Mucosa of gallbladder (tissue), 1 donor: ENCODE measurements at regions not wholly inside any gene's neighbourhood (a gene's known extent, or its start where the extent isn't known, plus 50 kb on each side); places are given as distances from the start of the nearest gene placed in this dataset.

Experiments
- DNase-seq: peaks from one replicate; pipeline ENCODE4 v3.0.0-alpha.2; 2020; ENCODE audit warnings: low spot score
- donor health status: DM: no; HTN: no; CAD: no.

DNA sequence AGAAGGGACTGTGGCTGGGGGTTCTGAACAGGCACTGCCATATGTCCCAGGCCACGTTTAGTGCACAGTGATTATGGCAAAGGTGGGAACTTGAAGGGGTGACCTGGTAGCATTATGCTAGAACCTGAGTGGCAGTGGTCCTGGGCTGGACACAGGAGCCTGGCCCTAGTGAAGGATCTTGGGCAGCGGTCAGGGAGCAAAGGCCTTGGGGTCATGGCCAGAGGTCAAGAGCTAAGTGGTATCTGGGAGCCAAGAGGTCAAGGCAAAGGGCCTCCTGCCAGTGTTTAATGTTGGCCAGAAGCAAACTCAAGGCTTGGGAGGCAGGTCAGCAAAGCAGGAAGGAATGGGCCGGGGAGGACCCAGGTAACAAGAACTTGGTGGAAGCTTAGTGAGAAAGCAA is 254.5 kb downstream of the CDH26 start:
- DNase-seq: no peak

DNA sequence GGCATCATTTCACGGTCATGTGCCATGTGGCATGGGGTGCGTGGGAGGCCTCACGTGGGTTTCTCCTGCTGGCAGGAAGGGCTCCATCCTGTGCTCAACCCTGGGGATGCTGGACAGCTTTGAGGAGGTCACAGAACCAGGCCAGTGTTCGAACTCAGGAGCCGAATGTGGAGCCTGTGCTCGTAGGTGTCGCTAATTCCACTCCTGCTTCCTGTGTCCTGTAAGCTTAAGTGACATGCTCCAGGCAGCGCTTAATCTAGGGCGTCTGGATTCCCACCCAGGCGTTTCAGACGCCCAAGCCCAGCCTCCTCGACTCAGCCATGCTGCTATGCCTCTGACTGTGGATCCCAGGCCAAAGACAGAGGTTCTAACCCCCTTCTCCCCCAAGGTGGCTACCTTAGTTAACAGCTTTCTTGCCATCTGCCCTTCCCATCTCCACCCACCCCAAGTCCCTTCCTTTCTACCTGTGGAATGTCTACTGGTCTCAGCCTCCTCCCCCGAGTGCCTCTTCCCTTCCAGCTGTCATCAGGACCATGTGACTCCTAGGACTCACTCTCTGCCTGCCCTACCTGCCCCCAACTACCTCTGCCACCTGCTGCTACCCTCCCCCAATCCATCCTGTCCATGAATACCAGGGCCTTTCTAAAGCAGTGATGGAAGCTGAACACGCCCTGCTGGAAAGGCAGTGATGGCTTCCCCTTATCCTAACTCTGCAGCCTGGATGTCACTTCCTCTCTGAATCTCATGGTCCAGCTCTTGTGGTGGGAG is 255.1 kb downstream of the CDH26 start:
- no peak for DNase-seq

DNA sequence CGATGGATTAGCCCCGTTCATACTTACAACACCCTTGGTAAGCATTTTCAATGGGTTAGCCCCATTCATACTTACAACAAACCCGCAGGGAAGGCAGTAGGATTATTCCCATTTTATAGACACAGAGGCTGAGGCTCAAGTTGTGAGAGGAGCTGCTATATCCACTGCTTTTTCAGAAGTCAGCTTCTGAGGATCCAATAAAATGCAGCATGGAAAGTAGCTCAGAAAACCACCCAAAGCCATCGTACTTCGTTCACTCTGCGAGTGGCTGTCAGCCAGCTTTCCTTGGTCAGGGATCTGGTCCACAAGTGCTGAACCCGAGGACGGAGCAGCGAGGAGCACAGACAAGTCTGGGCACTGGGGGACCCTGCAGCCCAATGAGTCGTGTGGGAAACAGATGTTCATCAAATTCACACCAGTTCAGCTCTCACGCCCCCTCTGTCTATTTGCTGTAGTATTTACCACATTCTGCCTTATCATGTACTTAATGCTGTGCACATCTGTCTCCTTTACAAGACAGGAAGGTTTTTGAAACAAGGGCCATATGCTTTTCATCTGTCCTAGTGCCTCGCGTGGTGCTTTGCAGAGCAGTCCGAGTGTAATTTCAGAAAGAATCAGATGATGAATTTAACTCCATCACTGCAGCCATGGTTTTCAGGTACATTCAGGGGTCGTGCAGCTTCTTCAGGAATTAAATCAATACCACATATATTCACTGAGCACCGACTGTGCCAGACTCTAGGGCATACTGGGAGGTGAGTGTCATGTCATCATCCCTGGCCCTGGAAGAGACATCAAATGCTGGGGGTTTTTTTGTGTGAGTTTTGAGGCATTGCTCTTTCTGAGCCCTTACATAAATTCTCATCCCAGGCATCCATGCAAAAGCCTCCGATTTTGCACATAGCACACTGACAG is 256.9 kb downstream of the CDH26 start:
- no peak for DNase-seq

DNA sequence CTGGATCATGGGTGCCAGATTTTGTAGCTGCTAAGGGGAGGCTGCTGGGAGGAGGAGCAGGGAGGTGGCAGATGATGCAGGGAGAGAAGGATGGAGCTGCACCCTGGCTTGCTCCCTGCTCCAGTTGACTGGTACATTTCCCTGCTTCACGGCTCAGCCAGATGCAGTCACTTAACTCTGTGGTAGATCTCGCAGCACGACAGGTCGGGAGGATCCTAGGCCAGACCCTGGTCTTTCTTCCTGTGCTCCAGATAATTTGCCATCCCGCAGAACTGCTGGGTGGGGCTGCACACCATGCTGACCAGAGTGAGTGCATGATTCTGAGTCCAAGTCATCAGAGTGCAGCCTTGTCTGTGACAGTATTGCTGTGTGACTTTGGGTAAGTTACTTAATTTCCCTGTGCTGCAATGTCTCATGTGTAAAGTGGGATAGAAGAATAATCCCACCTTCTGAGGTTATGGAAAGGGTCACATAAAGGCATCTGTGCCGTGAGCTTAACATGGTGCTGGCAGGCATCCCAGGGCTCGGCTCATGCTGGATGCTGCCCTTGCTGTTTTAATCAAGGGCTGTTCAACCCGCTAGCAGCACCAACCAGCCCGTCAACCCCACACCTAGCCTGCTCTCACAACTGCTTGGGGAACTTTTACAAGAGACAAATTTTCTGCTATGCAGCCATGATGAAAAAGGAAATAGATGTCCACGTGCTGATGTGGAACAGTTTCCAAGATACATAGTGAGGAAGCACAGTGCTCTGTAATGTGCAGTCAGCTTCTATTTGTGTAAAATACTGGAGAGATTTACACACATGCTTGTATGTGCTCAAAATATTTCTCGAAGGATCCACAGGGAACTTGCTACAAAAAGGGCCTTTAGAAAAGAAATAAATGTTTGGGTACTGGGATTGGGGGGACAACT is 257.9 kb downstream of the CDH26 start:
- DNase-seq: no peak

DNA sequence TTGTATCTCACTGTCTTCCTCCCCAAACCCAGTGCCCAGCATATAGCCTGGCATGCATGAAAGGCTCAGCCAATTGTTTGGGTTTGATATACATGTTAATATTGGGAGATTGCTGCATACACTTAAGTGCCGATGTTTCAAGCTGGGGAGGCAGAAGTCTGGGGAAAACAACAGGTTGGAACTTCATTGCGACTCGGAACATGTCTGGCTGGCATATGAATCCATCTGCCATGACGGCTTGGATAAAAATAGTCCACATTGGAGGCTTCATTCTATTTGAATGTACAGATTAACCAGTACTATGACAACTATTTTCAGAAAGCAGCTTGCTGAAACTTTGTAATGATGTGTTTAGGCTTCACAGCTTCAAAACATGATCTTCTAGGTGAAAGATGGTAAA is 261.0 kb downstream of the CDH26 start:
- DNase-seq: no peak

DNA sequence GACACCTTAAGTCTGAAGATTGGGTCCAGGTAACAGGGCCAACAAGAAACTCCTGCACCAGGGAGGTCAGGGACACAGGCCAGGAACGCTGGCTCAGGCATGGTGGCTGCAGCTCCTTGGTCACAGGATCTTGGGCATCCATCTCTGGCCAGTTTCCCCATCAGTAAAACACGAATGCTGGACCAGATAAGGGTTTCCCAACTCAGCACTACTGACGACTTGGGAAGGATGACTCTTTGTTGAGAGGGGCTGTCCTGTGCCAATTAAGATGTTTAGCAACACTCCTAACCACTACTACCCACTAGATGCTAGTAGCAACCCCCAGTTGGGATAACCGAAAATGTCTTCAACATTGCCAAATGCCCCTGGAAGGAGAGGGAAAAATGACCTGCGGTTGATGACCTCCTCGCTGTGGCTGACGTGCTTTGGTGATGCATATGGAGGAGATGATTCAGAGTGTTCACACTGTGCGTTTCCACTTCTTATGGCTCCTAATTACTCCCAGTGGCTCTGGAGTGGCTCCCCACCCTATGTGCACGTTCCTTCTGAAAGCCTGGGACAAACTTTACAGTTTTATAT is 261.9 kb downstream of the CDH26 start:
- no peak for DNase-seq

DNA sequence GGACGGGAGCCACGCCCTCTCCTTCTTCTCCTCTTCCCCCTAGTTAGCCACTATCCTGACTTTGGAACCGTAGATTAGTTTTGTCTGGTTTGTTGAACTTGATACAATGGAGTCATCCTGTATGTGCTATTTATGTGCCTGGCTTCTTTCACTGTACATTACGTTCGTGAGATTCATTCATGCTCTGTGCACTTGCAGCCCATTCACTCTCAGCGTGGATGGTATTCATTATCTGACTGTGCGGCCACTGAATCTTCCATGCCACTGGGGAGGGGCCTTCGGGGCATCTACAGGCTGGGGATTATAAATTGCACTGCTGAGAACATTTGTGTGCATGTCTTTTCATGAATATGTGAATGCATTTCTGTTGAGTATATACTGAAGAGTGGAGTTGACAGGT is 262.5 kb downstream of the CDH26 start:
- no peak for DNase-seq

DNA sequence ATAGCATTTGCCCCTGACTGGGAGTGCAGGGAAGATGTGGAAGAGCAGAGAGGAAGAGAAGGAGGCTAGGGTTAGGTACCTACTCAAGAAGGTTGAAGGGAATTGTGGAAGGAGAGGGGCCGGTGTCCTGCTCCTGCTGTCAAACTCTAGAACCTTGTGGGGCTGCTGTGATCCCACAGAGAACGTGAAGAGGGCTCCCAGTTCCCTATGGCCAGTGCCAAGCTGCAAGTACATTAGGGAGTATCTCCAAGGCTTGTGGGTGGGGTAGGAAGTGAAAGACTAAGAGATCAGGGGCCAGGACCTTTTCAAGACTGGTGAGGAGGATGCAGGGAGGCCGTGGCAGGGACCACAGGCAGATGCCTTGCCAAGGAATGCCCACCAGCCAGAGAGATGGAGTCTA is 263.4 kb downstream of the CDH26 start:
- no peak for DNase-seq

DNA sequence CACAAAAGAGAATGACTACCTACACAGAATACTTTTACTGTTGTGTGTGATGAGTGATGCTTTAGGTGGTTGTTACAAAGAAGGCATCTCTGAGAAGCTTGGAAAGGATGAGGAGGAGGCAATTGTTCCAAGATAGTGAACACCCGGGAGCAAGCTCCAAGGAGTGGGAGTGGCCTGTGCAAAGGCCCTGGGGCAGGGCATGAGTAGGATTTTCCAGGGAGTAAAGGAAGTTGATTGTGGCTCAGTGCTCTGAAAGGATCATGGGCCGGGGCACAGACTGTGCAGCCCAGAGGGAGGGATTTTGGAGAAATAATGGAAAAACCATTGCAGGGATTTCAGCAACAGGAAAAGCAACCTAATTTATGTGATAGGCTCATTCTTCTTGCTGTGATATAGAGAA is 264.3 kb downstream of the CDH26 start:
- DNase-seq: no peak

DNA sequence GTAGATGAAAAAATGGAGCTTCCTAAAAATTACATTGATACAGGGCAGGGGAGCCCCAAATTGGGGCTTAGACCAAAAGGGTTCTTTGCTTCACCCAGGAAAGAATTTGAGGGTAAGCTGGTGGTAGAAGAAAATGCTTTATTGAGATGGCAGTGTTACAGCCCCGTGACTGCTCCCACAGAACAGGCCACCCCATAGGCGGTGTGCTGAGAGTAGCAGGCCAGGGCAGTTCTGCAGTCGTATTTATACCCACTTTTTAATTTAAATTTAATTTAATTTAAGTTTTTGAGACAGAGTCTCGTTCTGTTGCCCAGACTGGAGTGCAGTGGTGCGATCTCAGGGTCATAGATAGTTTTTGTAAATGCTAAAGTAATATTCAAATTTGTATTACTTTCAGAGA is 265.0 kb downstream of the CDH26 start:
- DNase-seq: no peak

DNA sequence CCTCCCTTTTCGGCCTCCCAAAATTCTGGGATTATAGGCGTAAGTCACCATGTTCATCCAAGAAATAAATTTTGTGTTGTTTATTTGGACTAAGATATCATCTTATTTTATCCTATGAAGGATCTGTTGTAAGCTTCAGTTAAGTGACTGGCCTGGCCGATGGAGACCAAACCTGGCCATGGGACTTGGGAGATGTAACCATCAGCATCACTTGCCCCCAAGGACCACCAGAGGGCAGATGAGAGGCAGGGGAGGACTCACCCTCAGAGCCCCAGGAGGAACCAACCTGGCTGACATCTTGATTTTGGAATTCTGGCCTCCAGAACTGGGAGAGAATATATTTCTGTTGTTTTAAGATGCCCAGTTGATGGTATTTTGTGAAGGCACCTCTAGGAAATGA is 266.7 kb downstream of the CDH26 start:
- no peak for DNase-seq

DNA sequence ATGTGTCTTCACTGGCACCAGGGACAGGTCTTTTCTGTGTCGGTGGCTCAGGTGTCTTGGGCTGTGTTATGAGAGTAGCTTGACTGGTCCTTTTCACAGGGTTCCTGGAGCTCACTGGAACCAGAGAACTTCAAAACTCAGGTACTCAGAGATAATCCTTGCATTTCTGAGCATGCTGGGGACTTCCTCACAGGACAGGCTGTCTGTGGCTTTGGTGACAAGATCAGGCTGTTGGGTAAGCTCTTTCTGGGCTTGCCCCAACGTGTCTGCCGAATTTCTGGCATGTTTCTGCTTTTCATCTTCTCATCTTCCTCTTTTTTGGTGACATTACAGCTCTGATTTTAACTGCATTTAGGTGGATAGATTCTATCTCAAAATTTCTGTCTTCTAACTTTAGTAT is 270.0 kb downstream of the CDH26 start:
- DNase-seq: no peak

GRCh38 chr20:60232380-60232779 is 274.2 kb downstream of the CDH26 start:
- DNase-seq: no peak

- no peak for DNase-seq
These were observed 274.9 kb downstream of the CDH26 start for GRCh38 chr20:60233018-60233630.

DNA sequence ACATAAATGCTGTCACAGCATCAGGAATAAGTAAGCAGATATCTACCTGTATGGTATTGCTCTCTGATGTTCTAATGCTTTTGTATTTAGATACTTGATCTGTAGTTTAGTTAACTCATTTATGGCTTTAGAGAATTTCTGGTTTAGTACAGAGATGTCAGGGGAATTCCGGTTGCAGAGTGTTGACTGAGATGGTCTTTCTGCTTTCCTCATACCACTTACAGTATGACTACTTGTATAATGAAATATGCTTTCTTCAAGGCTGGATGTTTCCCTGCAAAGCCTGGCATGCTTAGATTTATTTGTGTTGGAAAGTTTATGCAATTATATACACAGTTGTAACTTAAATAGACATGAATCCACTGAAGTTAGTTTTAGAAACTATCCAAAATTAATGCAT is 278.4 kb downstream of the CDH26 start:
- DNase-seq: no peak

GRCh38 chr20:60237981-60238380 is 279.8 kb downstream of the CDH26 start:
- DNase-seq: no peak

DNA sequence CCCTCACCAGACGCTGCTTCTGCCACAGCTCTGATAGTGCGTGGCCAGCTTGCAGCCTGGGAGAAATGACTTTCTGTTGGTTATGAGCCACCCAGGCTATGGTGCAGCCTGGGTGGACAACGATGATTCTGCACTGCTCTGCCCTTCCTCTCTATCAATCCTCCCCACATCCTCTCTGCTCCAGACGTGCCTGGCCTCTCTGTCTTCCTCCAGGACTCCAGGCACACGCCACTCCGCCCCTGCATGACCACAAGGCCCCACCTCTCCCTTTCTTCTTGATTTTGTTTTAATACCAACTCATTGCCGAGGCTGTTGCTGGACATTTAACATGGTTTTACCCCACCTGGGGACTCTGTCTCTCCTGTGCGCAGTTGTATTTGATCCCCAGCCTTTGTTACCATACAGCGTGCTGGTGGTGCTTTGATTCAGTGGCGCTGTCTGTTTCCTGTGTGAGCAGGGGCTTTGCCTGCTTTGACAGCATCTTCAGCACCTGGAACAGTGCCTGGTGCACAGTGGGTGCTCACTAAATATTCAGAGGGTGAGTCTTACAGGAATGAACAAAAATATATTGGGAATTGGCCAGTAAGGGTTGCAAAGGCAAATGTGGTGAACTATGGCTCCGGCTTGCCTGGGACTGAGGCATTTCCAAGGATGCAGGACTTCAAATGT is 280.9 kb downstream of the CDH26 start:
- DNase-seq: no peak

DNA sequence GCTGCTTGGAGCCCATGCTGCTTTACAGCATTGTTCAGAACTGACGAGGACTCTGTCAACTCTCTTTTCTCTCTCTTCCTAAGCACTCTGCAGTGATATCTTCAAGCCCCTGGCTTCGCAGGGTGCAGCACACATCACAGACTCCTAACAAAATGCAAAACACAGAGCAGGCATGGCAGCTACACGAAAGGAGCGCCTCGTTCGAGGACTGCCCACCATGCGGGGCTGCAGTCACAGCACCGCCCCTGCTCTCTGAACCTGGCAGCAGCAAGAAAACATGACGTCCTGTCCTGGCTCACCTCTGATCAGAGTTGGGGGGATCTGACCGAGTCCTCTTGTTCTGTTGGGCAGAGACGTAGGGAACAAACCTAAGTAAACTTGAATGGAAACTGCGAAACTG is 281.7 kb downstream of the CDH26 start:
- no peak for DNase-seq

DNA sequence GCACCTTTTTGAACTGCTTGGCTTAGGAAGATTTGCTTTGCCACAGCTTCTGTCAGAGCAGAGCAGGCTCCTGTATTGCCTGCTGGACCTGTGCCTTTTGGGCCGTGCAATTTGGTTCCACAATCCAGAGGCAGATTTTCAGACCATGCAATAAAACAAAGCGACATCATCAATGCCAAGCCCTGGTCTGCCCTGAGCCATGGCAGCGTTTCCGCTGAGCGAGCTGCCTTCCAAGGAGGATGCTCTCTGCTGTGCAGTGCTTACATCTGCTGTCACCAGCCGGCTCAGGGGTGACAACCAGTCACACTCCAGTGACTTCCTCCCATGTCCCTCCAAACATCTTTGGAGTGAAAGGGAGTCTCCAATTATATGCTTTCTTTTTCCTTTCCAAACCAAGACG is 282.2 kb downstream of the CDH26 start:
- no peak for DNase-seq

- DNase-seq: no peak
These were observed 282.8 kb downstream of the CDH26 start for GRCh38 chr20:60240986-60241385.
